GM21825 (cell line): ENCODE measurements at regions not wholly inside any gene's neighbourhood (a gene's known extent, or its start where the extent isn't known, plus 50 kb on each side); places are given as distances from the start of the nearest gene placed in this dataset.
A peak's percentile ranks its signal among the peaks of the same experiment; 100 is the strongest.

Experiments used
- ATAC-seq: cut with Tn5 transposase; IDR thresholded peaks from one replicate; pipeline ENCODE4 v1.9.1; 2021; ENCODE audit warnings: mild to moderate bottlenecking, moderate library complexity; ENCODE audit not compliant: unreplicated experiment

- ATAC-seq, result no peak
Observed at GRCh38 chr3:88209356-88209755, 59.6 kb downstream of the C3orf38 start.

GRCh38 chr3:88211096-88211890, 61.5 kb downstream of the C3orf38 start:
- no peak for ATAC-seq

DNA sequence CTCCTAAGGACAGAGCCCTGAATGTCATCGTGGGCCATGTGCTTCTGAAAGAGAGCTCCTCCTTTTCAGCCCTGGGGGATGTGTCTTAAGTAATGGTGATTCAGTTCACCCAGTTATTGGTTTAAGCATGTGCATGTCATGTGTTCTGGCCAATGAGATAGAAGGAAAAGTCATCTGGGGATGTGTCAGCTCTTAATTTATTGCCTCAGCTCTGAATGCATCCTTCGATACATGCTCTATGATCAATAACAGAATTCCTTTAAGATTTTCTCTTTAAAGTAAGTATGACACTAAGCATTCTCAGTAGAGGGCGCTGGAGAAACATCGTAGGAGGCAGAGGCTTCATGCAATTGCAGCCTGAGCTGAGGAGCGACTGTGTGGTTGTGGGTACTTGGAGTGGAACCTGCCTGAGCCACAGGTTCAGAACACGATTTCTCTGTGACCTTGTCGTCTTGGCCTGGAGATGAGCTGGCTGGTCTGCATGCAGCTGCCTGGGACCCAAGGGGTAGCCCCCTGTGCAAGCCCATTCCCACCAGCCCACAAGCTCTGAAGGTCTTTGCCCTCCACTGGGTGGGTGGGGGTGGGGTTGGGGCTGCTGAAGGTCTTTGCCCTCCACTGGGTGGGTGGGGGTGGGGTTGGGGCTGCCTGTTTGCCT, 69.5 kb downstream of the C3orf38 start:
- peak; percentile 91 for ATAC-seq

DNA sequence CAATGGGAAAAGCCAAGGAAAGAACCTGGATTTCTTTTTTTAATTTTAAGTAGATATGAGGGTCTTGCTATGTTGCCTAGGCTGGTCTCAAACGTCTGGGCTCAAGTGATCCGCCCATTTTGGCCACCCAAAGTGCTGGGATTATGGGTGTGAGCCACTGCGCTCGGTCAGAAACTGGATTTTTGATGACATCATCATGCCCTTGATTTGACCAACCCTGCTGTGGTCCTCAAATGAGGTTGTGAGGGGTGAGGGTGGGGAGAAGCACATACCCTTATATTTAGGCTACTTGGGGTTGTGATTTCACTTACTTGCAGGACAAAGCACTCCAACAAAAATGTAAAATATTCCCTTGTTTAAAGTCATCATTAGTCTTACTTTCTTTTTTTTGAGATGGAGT, 70.4 kb downstream of the C3orf38 start:
- ATAC-seq, result no peak

DNA sequence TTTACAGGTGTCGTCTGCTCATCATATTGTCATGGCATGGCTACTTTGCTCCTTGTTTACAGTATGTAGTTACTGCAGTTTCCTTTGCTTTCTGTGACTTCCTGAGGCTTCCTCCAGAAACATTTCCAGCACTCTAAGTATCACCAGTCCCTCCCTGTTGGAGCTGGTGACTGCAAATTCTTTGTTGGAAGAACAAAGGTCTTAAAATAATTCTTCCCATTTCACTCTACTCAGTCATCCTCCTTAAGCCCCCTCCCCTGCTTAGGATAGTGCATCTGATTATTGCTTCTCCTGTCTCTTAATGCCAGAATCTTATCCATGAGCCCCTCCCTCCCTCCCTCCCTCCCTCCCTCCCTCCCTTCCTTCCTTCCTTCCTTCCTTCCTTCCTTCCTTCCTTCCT, 72.0 kb downstream of the C3orf38 start:
- ATAC-seq, result no peak

DNA sequence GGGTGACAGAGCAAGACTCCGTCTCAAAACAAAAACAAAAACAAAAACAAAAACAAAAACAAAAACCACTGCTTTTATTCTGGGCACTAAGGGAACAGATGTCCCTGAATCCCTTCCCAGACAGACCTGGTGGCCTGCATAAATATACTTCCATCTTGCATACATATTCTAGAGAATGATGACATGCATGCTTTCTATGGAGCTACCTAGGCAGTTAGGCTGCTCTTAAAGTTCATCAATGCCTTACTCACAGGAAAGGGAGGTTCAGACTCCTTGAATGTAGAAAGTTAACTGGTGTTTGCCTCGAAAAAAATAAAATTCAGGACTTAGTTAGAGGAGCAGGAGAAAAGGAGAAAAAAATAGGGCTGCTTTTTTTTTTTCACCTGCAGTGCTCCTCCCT, 72.6 kb downstream of the C3orf38 start:
- no peak for ATAC-seq

DNA sequence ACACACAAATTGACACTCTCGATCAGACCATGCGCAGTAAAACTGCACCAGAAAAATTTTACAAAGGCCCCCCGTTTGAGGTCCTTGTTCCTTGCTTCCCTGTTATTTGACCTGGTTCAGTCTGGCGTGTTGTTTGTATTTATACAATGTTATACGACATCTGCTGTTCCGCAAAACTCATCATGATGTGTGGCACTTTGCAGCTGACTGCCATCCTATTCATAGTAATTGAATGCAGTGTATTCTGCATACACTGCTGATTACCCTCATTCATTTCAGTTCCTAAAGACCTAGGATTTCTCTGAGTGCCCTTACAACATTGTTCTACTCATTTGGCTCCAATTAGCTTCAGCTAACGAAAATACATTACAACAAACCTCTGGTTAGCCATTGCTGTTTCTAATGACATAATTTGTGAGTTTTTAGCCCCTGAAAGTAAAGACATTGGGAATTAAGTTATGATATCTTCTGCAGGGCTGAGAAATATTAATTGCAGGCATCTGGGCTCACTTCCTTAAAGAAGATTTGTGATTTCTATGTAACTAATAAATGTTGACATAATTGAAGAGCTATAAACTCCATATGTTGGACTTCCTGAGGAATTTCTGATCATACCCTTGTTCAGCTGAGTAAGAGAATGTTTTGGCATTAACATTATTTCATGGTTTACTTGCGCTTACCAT, 75.7 kb downstream of the C3orf38 start:
- ATAC-seq, result no peak

GRCh38 chr3:88226910-88227309, 77.2 kb downstream of the C3orf38 start:
- no peak for ATAC-seq

DNA sequence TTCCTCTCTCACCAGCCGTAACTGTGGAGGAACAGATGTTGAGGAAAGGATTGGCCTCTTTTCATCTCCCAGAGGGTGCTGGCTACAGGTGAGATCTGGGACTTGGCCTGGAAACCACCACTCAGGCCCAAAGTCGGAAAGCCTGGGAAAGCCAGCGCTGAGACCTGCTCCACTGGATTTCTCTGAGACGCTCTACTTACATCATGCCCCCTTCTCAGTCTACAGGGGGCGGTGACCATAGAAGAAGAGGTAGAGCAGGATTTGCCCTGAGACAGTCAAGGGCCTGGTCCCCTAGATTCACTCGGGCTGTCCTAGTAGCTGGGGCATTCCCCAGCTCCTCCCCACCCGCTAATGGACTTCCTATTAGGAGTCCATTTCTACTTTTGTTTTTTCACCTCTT, 80.9 kb downstream of the C3orf38 start:
- ATAC-seq, result no peak

DNA sequence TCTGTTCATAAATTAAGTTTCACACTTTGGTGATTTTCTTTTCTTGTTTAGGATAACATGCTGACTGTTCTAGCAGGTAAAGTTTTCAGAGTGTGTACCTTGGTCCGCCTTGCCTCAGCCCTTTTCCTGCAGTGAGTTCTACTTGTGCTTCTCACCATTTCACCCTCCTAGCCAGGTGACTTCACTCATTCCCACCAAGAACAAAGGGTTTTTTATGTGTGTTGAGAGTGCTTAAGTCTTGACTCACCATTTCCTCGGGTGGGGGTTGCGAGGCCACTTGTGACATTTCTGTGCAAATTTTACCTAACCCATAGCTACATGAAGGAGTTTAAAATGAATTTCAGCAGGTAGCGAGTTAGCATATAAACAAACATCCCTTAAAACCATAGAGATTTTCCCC, 81.4 kb downstream of the C3orf38 start:
- ATAC-seq, result no peak

GRCh38 chr3:88231632-88232031, 81.9 kb downstream of the C3orf38 start:
- no peak for ATAC-seq

GRCh38 chr3:88235102-88235501, 85.3 kb downstream of the C3orf38 start:
- no peak for ATAC-seq

DNA sequence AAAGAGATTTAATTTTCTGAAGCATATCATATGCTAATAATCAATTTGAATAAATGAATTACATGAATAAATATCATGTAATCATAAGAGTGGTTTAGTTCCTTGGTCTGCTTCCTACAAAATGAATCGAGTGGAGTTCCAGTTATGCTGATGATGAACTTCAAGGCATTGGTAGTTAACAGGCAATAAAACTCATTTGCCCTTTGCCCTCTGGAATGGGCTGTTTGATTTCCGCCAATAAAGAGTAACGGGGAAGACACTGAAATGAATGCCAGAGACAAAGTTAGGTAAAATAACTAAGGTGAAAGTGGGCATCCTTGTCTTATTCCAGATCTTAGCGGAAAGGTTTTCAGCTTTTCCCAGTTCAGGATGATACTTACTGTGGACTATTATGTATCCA, 90.1 kb downstream of the C3orf38 start:
- ATAC-seq, result no peak

- no peak for ATAC-seq
Observed at GRCh38 chr3:88248658-88249057, 98.9 kb downstream of the C3orf38 start.

DNA sequence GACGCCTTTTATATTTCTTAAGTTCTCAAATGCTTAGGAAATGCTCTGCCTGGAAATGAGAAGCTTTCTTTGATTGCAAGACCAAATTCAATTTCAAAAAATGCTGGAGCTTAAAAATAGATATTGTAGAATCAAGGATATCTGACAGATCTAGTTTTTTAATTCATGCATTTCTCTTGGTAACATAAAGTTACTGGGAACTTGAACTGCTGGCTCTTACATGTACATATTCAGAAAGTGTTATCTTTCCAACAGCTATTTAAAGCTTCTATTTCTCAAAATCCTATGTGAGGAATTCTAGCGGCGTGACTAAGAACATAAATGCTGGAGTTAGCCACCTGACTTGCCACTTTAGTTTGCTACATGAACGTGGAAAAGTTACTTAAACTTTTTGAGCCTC, 109.3 kb downstream of the C3orf38 start:
- ATAC-seq, result no peak

DNA sequence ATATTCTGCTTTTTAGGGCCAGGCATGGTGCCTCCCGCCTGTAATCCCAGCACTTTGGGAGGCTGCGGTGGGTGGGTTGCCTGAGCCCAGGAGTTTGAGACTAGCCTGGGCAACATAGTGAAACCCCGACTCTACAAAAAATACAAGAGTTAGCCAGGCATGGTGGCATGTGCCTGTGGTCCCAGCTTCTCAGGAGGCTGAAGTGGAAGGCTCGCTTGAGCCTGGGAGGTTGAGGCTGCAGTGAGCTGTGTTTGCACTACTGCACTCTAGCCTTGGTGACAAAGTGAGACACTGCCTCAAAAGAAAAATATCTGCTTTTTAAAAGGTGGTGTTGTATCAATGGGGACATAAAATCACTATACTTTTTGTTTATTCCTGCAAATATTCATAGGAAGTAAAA, 112.8 kb downstream of the C3orf38 start:
- no peak for ATAC-seq

GRCh38 chr3:88263417-88264100, 113.8 kb downstream of the C3orf38 start:
- ATAC-seq, result no peak

DNA sequence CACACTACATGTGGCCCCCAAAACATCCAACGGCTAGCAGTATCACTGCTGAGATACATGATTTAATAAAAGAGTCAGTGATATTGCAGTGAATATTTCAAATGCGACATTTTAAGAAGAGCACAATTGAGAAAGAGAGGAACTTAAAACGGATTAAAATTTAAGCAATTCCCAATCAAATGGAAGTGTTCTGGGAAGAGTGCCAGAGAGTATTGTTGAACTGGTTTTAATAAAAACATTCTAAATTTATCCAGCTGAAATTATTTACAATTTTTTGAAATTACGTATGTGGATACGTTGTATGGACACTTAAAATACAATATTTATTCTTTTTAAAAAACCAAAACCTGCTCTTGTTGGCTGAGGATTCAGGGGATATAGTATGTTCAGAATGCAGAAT, 117.7 kb downstream of the C3orf38 start:
- no peak for ATAC-seq

DNA sequence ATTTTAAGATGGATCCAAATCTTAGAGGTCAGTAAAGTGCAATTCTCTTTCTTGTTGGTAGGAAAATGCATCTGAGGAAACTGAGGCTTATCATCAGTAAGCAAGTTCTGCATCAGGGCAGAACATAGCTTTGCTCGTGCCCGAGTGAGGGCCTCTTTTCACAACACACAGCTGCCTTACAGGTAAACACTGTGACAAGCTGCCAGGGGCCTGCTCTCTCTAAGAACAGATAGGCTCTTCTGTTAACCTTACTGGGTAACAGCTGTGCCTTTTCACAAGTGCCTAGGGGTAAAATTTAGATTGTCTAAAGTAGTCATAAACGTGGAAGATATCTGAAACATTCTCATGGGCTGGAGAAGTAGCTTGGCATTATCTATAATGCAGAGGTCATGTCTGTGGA, 118.1 kb downstream of the C3orf38 start:
- ATAC-seq, result no peak

DNA sequence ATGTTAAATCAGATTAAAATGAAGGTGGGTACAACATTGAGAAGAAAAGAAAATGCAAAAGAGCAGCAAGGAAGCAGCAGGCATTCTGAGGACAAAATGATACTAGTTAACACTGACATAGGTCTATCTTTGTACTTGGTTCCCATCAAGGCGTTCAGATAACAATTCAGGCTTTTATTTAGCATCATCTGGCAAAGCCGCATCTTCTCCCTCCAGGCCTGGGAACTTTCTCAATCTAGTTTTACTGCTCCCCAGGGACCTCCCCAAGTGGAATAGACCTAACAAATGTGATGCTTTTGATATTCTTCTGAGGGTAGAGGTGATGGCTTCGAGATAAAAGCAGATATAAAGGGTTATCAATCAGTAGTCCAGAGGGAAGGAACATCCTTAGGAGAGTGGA, 130.6 kb downstream of the C3orf38 start:
- ATAC-seq, result no peak

DNA sequence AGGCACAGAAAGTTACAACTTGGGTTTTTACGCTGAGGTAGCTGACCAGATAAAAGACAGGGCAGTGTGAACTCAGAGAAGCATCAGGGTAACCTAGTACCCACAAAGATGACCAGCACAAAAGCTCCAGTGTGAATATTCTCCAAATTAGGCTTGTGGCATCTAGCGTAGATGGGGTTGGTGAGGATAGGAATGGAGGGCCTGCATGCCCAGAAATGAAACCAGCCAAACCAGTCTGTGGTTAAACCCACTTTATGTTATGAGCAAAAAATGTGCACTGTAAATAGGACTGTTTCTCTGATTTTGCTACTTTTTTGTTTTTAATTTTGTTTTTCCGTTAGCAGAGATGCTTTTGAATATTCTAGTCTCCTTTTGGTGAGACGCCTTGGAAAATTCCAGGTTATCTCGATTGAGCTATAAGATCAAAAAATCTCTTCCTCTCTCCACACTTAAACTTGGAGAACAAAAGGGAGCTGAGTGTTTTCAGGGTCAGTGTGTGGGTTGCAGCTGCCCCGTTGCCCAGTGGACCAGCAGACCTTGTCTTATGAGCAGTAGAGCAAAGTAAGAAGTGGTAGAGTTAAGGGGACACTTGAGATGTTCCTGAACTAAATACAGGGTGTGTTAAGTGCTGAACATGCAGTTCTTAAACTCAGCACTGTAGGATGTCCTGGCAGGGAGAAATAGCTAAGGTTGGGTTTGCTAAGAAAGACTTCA, 132.9 kb downstream of the C3orf38 start:
- no peak for ATAC-seq
